Hematopoietic multipotent progenitor cell treated with erythropoietin and hydrocortisone succinate and interleukin-3 and kit ligand, for 17 days (in vitro differentiated cells): ENCODE measurements at regions not wholly inside any gene's neighbourhood (a gene's known extent, or its start where the extent isn't known, plus 50 kb on each side); places are given as distances from the start of the nearest gene placed in this dataset.
"Not testable (repeated sequence)": the region's sequence is repeated elsewhere in the genome, so short reads cannot be mapped to it uniquely, and the experiment has no call there.

ENCODE experiments used
- DNase-seq: peaks from one replicate; pipeline ENCODE4 v3.0.0-alpha.2; 2015; ENCODE audit warnings: low spot score

GRCh38 chr6:3672339-3672738 lies 79.2 kb downstream of the PXDC1 start:
- not testable (repeated sequence) for DNase-seq

- no peak for DNase-seq
These were observed 80.1 kb downstream of the PXDC1 start for GRCh38 chr6:3671382-3671781.

- DNase-seq = no peak
These were observed 81.2 kb downstream of the PXDC1 start for GRCh38 chr6:3670356-3670755.

- DNase-seq = peak; percentile 17
These were observed 81.6 kb downstream of the PXDC1 start for GRCh38 chr6:3669916-3670315.

- no peak for DNase-seq
These were observed 85.9 kb downstream of the PXDC1 start for GRCh38 chr6:3665608-3666007.

- no peak for DNase-seq
These were observed 86.9 kb downstream of the PXDC1 start for GRCh38 chr6:3664625-3665041.

- DNase-seq = no peak
These were observed 87.7 kb downstream of the PXDC1 start for GRCh38 chr6:3663811-3664210.

GRCh38 chr6:3663081-3663480 lies 88.4 kb downstream of the PXDC1 start:
- DNase-seq = no peak

- DNase-seq = no peak
These were observed 90.1 kb downstream of the PXDC1 start for GRCh38 chr6:3661390-3661789.

GRCh38 chr6:3660473-3660872 lies 91.0 kb downstream of the PXDC1 start:
- no peak for DNase-seq

GRCh38 chr6:3659748-3660147 lies 91.8 kb downstream of the PXDC1 start:
- DNase-seq = no peak

GRCh38 chr6:3656076-3656475 lies 95.4 kb downstream of the PXDC1 start:
- DNase-seq = no peak

- no peak for DNase-seq
These were observed 96.6 kb downstream of the PXDC1 start for GRCh38 chr6:3654898-3655297.

GRCh38 chr6:3654436-3654835 lies 97.1 kb downstream of the PXDC1 start:
- DNase-seq = no peak

GRCh38 chr6:3653528-3654070 lies 97.9 kb downstream of the PXDC1 start:
- DNase-seq = no peak

- DNase-seq = no peak
These were observed 99.7 kb downstream of the PXDC1 start for GRCh38 chr6:3651698-3652229.

GRCh38 chr6:3650959-3651697 lies 100.4 kb downstream of the PXDC1 start:
- peak; percentile 82 for DNase-seq

GRCh38 chr6:3650076-3650958 lies 101.2 kb downstream of the PXDC1 start:
- DNase-seq = peak; percentile 72

- peak; percentile 21 for DNase-seq
These were observed 102.8 kb downstream of the PXDC1 start for GRCh38 chr6:3648724-3649123.

- DNase-seq = no peak
These were observed 104.7 kb downstream of the PXDC1 start for GRCh38 chr6:3646616-3647362.

GRCh38 chr6:3644739-3645012 lies 106.8 kb downstream of the PXDC1 start:
- DNase-seq = no peak
